GM23248 (cell line): ENCODE measurements at regions not wholly inside any gene's neighbourhood (a gene's known extent, or its start where the extent isn't known, plus 50 kb on each side); places are given as distances from the start of the nearest gene placed in this dataset.

ENCODE experiments used
- DNase-seq: peaks from one replicate; pipeline ENCODE4 v3.0.0-alpha.2; 2015
- H2AFZ ChIP-seq: fragments of 200-600 bp; sonication (generic); 2 replicates; pipeline ENCODE4 v1.6.1; 2016; ENCODE audit warnings: antibody characterized with exemption
- H3F3A ChIP-seq: fragments of 200-600 bp; sonication (generic); 2 replicates; pipeline ENCODE4 v1.6.1; 2016; ENCODE audit warnings: mild to moderate bottlenecking, antibody characterized with exemption, mixed run types; ENCODE audit not compliant: insufficient read depth
- H3K27ac ChIP-seq: fragments of 200-600 bp; sonication (generic); 2 replicates; pipeline ENCODE4 v1.5.1; 2016; ENCODE audit warnings: mild to moderate bottlenecking
- H3K27me3 ChIP-seq: fragments of 200-600 bp; sonication (generic); replicated peaks from 2 replicates; pipeline ENCODE4 v1.6.1; 2016; ENCODE audit warnings: mild to moderate bottlenecking; ENCODE audit not compliant: insufficient read depth
- H3K36me3 ChIP-seq: fragments of 200-600 bp; sonication (generic); 2 replicates; pipeline ENCODE4 v1.6.1; 2016; ENCODE audit warnings: low read depth, mild to moderate bottlenecking
- H3K4me1 ChIP-seq: fragments of 200-600 bp; sonication (generic); 2 replicates; pipeline ENCODE4 v1.6.1; 2016; ENCODE audit warnings: mild to moderate bottlenecking; ENCODE audit not compliant: insufficient read depth
- H3K4me2 ChIP-seq: fragments of 200-600 bp; sonication (generic); one replicate; pipeline ENCODE4 v1.6.1; 2016; ENCODE audit warnings: mild to moderate bottlenecking; ENCODE audit not compliant: unreplicated experiment
- H3K4me3 ChIP-seq: fragments of 200-600 bp; sonication (generic); 2 replicates; pipeline ENCODE4 v1.5.1; 2016; ENCODE audit warnings: mild to moderate bottlenecking
- H3K79me2 ChIP-seq: fragments of 200-600 bp; sonication (generic); 2 replicates; pipeline ENCODE4 v1.6.1; 2016; ENCODE audit warnings: mild to moderate bottlenecking; ENCODE audit not compliant: insufficient read depth
- H3K9ac ChIP-seq: fragments of 200-600 bp; sonication (generic); 2 replicates; pipeline ENCODE4 v1.6.1; 2016; ENCODE audit warnings: mild to moderate bottlenecking
- H3K9me2 ChIP-seq: fragments of 200-600 bp; sonication (generic); 2 replicates; pipeline ENCODE4 v1.6.1; 2016; ENCODE audit warnings: mixed run types, mild to moderate bottlenecking, moderate library complexity; ENCODE audit not compliant: insufficient read depth
- H3K9me3 ChIP-seq: fragments of 200-600 bp; sonication (generic); one replicate; pipeline ENCODE4 v1.6.1; 2017; ENCODE audit warnings: low read depth
- H4K20me1 ChIP-seq: fragments of 200-600 bp; sonication (generic); 2 replicates; pipeline ENCODE4 v1.6.0; 2016; ENCODE audit not compliant: insufficient read depth
- EZH2 ChIP-seq: fragments of 200-600 bp; sonication (generic); IDR thresholded peaks from 2 replicates; pipeline ENCODE4 v1.6.1; 2018; ENCODE audit warnings: antibody characterized with exemption, mild to moderate bottlenecking; ENCODE audit not compliant: insufficient read depth, poor library complexity, severe bottlenecking
- EZH2phosphoT487 ChIP-seq: fragments of 200-600 bp; sonication (generic); IDR thresholded peaks from 2 replicates; pipeline ENCODE4 v1.6.1; 2018; ENCODE audit warnings: antibody characterized with exemption, moderate library complexity, mild to moderate bottlenecking, low read depth; ENCODE audit not compliant: insufficient read depth
- WGBS, 2 experiments: methylation state at CpG; one replicate each; pipeline ENCODE4 v1.1.6; 2015 to 2017; ENCODE audit warnings: low lambda C conversion rate in 2 of 2, low coverage in 1 of 2; ENCODE audit errors: missing lambda C conversion rate in 2 of 2; 5-methylcytosine and 5-hydroxymethylcytosine counted together
- in situ Hi-C: fragments of 300-500 bp; cut with MboI; formaldehyde crosslinking; loops from 2 replicates; pipeline ENCODE4 v1.15.0; 2020

DNA sequence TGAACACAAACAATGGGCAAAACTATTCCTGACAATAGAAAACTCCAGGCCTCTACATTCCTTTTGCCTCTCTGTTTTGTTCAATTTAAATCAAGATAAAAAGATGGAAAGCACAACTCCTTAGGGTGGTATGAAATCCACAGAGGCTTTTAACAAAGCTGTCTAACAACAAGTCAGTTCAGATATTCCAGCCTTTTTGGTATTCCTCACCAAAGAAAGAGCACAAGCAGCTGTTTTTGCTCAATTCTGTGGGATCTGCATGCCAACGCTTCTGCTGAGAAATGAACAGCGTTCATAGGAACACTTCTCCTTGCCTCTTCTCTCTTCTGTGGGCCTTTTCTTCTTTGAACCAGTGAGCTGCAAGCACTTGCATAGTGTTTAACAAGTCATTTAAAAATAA, 411.6 kb upstream of the TCF4 start:
- in situ Hi-C loops, result no loop called here
- Histone ChIP-seq H4K20me1 (no peaks in the 10 kb centered on the region), H2AFZ (0 out of 2 replicates have a peak overlapping the region, but pooled peaks have one; percentile 8), H3K4me1 (peaks cover 27% of the 10 kb centered on the region), H3K79me2 (no peaks in the 10 kb centered on the region), H3K27ac (no peak overlapping the region), H3K36me3 (no peaks in the 10 kb centered on the region), H3K27me3 (no peaks in the 10 kb centered on the region), H3K4me2 (no peak overlapping the region), H3K9ac (no peak overlapping the region), H3K4me3 (no peak overlapping the region), H3K9me2 (no peaks in the 10 kb centered on the region), H3F3A (peaks cover 26% of the 10 kb centered on the region), H3K9me3 (no peaks in the 10 kb centered on the region)
- no peak for TF ChIP-seq EZH2phosphoT487
- TF ChIP-seq EZH2, result no peak
- WGBS, 2 experiments, result 16 to 24% methylated on average over 2 of the region's 2 CpGs
- peak; percentile 34 for DNase-seq

DNA sequence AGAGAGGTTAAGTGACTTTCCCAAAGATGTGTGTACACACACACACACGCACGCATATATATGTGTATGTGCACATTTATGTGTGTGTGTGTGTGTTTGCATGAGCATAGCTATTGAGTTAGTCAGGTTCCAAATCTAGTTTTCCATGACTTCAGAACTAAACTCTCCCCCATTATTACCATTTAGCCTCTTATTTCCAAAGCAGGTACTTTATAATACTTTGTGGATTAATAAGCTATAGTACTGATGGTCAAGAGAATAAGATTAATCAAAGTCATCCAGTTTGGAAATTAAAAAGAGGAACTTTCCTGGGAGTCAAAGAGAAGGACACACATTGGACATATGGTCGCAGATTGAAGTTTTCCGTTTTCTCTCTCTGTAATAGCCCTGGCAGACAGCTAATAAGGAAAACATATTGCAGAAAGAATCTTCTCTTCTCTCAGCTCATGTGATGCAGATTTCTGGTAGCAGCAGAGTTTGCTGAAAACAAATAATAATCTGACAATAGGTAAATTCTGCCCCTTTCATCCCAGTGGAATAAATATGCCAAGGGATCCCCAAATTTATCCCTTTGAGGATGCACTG, 410.9 kb upstream of the TCF4 start:
- Histone ChIP-seq H3K9ac (no peak overlapping the region), H3K27me3 (no peaks in the 10 kb centered on the region), H3K79me2 (no peaks in the 10 kb centered on the region), H3K36me3 (no peaks in the 10 kb centered on the region), H4K20me1 (no peaks in the 10 kb centered on the region), H3K9me3 (no peaks in the 10 kb centered on the region), H3K27ac (no peak overlapping the region), H3F3A (peaks cover 26% of the 10 kb centered on the region), H3K4me2 (no peak overlapping the region), H3K9me2 (no peaks in the 10 kb centered on the region), H2AFZ (peak overlapping the region; percentile 77; the same call in 1 of the 2 replicates), H3K4me1 (peaks cover 27% of the 10 kb centered on the region), H3K4me3 (no peak overlapping the region)
- 81 to 83% methylated on average over 4 of the region's 4 CpGs for WGBS, 2 experiments
- DNase-seq, result peak; percentile 34
- in situ Hi-C loops, result no loop called here
- no peak for TF ChIP-seq EZH2phosphoT487

DNA sequence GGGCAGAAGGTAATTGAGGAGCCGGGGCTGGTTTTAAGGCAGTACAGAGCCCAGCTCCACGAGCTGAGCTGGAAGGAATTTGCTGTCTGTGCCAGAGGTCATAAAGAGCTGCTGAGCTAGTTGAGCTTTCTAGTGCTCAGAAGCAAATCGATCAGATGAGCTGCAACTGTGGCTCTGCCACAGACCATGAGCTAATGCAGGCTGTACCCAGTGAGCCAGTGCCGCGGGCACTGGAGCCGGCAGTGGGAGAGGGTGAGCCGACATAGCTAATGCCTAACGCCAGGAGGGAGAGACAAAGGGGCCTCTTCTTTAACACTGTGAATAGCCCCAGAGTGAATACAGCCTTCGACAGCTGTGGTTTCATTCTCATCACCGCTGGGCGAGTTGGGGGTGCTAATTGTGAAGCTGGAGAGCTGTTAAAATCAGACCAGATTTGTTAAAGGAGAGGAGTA, 410.1 kb upstream of the TCF4 start:
- peak overlapping the region; percentile 58 for H3K4me3 ChIP-seq
- peak overlapping the region; percentile 36; the same call in 1 of the 2 replicates for H3K9ac ChIP-seq
- DNase-seq, result peak; percentile 71
- H3K4me2 ChIP-seq, result peak overlapping the region; percentile 83
- no peaks in the 10 kb centered on the region for H3K9me2 ChIP-seq
- no peaks in the 10 kb centered on the region for H4K20me1 ChIP-seq
- no peak for TF ChIP-seq EZH2
- no peak for TF ChIP-seq EZH2phosphoT487
- H3K36me3 ChIP-seq, result no peaks in the 10 kb centered on the region
- no peaks in the 10 kb centered on the region for H3K27me3 ChIP-seq
- peaks cover 27% of the 10 kb centered on the region for H3K4me1 ChIP-seq
- H3K9me3 ChIP-seq, result no peaks in the 10 kb centered on the region
- H2AFZ ChIP-seq, result peak overlapping the region; percentile 77
- peaks cover 26% of the 10 kb centered on the region for H3F3A ChIP-seq
- WGBS, 2 experiments, result 5 to 7% methylated on average over 11 of the region's 11 CpGs
- in situ Hi-C loops, result no loop called here
- H3K27ac ChIP-seq, result no peak overlapping the region
- H3K79me2 ChIP-seq, result no peaks in the 10 kb centered on the region

DNA sequence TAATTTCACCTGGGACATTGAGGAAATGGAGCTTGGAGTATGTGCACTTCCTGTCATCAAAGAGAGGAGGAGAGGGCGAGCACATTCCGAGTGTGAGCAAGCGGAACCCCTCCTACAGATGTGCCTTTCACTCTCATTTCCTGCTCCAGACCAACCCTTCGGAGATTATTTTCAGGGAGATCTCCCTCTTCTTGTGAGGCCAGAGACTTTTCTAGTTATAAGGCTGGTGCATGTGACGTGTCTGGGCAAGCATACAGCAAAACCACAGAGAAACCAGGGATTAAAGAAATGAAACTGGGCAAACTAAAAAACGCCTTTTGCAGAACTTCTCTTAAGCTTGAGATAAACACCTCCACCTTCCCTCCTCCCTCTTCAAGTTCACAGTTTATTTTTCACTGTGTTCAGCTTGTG, 409.2 kb upstream of the TCF4 start:
- H3K9me3 ChIP-seq, result no peaks in the 10 kb centered on the region
- H3K4me2 ChIP-seq, result peak overlapping the region; percentile 83
- H3K27ac ChIP-seq, result no peak overlapping the region
- in situ Hi-C loops, result no loop called here
- peak; percentile 15 for DNase-seq
- peaks cover 26% of the 10 kb centered on the region for H3F3A ChIP-seq
- peak overlapping the region; percentile 77; the same call in 1 of the 2 replicates for H2AFZ ChIP-seq
- TF ChIP-seq EZH2 (no peak), EZH2phosphoT487 (no peak)
- H3K9me2 ChIP-seq, result no peaks in the 10 kb centered on the region
- H4K20me1 ChIP-seq, result no peaks in the 10 kb centered on the region
- H3K4me3 ChIP-seq, result no peak overlapping the region
- H3K79me2 ChIP-seq, result no peaks in the 10 kb centered on the region
- no peaks in the 10 kb centered on the region for H3K36me3 ChIP-seq
- no peak overlapping the region for H3K9ac ChIP-seq
- H3K27me3 ChIP-seq, result no peaks in the 10 kb centered on the region
- 76 to 80% methylated on average over 6 of the region's 6 CpGs for WGBS, 2 experiments
- peaks cover 27% of the 10 kb centered on the region for H3K4me1 ChIP-seq

DNA sequence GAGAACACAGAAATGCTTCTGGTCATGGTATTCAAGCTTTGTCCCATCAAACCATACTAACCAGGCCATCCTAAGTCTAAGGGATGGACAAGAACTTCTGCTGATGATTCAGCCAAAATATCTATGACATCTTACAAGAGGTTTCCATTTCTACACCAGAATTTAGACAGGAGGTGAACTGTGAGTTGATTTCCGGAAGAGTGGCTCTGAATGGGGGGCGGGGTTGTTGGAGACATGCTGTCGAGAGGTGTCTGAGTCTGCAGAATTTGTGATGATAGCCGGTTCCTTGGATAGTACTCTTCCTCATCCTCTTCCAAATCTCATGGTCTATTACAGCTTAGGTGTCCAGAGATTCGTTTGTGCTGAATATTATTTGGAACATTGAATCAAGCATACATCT, 408.7 kb upstream of the TCF4 start:
- Histone ChIP-seq H3K4me2 (no peak overlapping the region), H3K36me3 (no peaks in the 10 kb centered on the region), H3K9me3 (no peaks in the 10 kb centered on the region), H3K27ac (no peak overlapping the region), H3K9ac (no peak overlapping the region), H3K27me3 (no peaks in the 10 kb centered on the region), H3K9me2 (no peaks in the 10 kb centered on the region), H3K79me2 (no peaks in the 10 kb centered on the region), H2AFZ (no peak overlapping the region; the same call in 1 of the 2 replicates), H4K20me1 (no peaks in the 10 kb centered on the region), H3K4me1 (peaks cover 27% of the 10 kb centered on the region), H3K4me3 (no peak overlapping the region), H3F3A (peaks cover 26% of the 10 kb centered on the region)
- in situ Hi-C loops, result no loop called here
- DNase-seq, result no peak
- WGBS, 2 experiments, result 94 to 99% methylated on average over 5 of the region's 5 CpGs
- TF ChIP-seq EZH2phosphoT487, result no peak
